ENCODE measurements at regions not wholly inside any gene's neighbourhood (a gene's known extent, or its start where the extent isn't known, plus 50 kb on each side); places are given as distances from the start of the nearest gene placed in this dataset.
"Not testable (repeated sequence)": the region's sequence is repeated elsewhere in the genome, so short reads cannot be mapped to it uniquely, and the experiment has no call there.

DNA sequence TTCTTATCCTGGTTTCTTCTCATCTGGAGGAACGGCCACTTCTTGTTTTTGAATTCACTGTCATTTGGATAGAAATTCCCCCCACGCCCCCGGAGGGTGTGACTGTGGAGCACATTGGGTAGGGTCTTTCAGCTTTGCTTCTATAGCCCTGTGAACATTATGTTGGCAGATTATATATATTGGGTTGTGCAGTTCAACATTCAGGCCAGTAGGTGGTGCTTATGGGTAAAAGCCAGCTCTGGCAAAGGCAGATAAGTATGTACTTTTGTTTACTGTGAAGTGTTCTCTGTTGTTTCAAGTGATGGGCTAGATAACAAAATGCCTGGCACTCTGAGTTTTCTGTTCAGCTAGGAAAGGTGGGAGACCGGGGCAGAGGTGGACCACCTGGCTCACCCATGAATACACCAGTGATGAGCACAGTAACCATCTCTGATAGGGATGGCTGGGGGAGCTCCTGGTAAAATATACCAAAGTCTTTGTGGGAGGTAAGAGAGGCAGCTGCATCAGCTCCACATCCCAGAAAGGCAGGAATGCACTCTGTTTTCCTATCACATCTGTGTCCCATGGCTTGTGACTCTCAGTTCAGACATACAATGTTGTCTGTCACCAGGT, 1348.2 kb upstream of the RAG2 start:
- intact Hi-C loops (cut with micrococcal nuclease) = no loop called here

GRCh38 chr11:37942081-37942480, 1344.0 kb upstream of the RAG2 start:
- intact Hi-C loops (cut with micrococcal nuclease) = no loop called here

GRCh38 chr11:37929100-37929653, 1331.1 kb upstream of the RAG2 start:
- intact Hi-C loops (cut with micrococcal nuclease) = no loop called here

DNA sequence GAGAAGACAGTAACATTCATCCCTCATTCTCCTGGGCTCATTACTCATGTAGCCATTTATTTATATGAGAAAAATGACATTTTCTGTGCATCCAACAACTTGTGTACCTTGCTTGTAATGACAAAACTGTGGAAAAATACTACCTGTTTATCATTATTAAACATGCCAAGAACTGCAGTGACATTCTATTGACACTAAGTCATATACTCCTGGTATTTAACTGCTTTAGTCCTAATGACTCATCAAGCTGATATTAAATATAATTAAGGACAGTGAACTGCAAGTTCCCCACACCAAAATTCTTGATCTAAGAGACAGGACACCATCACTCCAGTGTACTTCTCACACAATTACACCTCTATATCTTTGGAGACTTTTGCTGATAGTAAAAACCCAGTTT, 1328.7 kb upstream of the RAG2 start:
- intact Hi-C loops (cut with micrococcal nuclease) = no loop called here

GRCh38 chr11:37916331-37916730, 1318.3 kb upstream of the RAG2 start:
- intact Hi-C loops (cut with micrococcal nuclease) = no loop called here

GRCh38 chr11:37914859-37915258, 1316.8 kb upstream of the RAG2 start:
- intact Hi-C loops (cut with micrococcal nuclease) = no loop called here

GRCh38 chr11:37908219-37908548, 1310.1 kb upstream of the RAG2 start:
- intact Hi-C loops (cut with micrococcal nuclease) = no loop called here

DNA sequence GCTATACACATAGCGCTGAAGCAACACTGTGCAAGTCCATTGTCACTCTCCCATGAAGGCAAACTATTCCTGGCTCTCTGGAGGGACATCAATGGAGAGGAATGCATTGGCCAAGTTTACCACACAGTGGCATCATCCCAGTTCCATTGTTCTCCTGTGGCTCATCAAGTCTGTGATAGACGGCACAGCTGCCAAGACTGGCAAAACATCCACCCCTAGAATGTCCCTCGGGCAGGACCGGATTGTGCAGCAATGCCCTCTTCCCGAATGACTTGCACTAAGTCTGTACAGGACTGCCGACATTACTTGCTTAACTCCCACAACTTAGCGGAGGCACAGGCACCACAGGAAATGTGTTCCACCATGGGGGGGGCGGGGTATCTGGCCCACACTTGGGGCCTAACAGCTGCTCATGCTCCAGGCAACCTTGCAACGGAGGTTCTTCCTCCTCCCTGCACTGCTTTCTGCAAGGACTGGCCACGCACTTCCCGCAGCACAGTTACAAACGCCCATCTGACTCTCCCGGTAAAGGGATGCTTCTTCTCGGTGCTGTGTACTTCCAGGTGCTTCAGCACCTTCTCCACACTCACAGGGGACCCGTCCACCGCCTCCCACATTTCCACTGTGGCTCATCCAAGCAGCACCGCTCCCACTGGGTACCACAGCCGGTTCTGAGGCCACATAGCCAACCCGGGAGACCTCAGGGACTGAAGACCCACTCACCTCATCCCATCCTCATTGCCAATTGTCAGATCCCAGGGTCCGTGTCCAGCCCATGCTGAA, 1309.6 kb upstream of the RAG2 start:
- intact Hi-C loops (cut with micrococcal nuclease) = no loop called here

DNA sequence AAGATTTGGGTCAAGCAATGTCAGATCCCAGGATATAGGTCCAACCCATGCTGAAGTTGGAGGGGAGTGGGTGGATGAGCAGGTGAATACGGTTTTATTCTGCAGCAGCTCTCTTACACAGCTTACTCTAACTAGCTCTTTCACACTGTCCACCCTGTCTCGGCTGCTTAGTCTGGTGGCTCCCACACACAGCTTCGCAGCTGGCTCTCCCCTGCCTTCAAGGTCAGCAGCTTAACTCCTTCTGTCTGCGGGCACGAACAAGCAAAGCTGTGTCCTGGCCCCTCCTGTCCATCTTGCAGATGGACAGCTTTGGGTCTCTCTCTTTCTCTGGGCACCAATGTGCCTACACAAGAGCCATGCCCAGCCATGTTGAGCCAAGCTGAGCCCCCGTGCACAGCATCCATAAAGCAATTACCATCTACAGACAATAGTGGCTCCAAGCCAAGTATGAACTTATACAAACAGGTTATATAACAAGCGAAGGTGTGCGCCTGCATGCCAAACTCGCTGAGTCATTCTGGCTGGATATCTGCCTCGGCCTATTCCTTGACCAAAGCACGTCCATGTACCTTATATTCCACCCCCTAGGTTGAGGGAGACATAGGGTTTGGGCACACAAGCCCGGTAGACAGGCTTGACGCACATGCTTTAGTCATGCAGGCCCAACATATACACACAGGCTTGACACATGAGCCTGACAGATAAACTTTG, 1307.8 kb upstream of the RAG2 start:
- intact Hi-C loops (cut with micrococcal nuclease) = no loop called here

GRCh38 chr11:37896016-37896415, 1298.0 kb upstream of the RAG2 start:
- intact Hi-C loops (cut with micrococcal nuclease) = no loop called here

- intact Hi-C loops (cut with micrococcal nuclease) = no loop called here
These were observed 1283.7 kb upstream of the RAG2 start for GRCh38 chr11:37881741-37882140.

DNA sequence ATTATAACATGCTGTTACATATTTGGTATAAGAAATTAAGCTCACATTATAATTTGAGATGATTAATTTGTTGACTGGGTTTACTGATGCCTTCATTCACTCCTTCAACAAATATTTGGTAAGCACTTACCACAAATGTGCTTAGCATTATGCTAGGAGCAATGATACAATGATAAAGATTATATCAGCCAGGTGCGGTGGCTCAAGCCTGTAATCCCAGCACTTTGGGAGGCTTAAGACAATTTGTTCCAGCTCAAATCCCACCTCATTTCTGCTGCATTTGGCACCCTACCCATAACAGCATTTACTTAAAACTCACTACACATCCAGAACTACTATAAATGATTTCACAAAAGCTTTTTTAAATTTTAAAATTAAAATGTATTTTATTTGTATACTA, 1263.6 kb upstream of the RAG2 start:
- intact Hi-C loops (cut with micrococcal nuclease) = no loop called here

GRCh38 chr11:37858806-37859537, 1260.9 kb upstream of the RAG2 start:
- intact Hi-C loops (cut with micrococcal nuclease) = not testable (repeated sequence)

GRCh38 chr11:37858398-37858797, 1260.4 kb upstream of the RAG2 start:
- intact Hi-C loops (cut with micrococcal nuclease) = no loop called here

- intact Hi-C loops (cut with micrococcal nuclease) = no loop called here
These were observed 1259.7 kb upstream of the RAG2 start for GRCh38 chr11:37857726-37858125.

DNA sequence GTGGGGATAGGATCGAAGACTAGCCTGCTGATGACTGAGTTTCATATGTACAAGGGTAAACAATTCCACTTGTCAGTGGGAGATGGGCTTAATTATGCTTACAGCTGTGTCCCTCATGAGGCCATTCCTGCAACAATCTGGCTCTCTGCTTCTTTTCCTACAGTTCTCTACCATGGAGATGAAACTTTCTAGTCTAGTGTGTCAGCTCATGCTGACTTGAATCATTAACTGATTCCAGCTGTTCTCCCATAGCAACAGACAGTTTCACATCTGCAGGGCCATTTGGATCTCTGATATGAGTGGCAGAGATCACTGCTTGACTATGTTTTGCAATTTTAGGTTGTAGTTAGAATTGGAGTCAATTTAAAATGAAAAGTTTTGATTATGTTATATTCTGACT, 1251.7 kb upstream of the RAG2 start:
- intact Hi-C loops (cut with micrococcal nuclease) = no loop called here

DNA sequence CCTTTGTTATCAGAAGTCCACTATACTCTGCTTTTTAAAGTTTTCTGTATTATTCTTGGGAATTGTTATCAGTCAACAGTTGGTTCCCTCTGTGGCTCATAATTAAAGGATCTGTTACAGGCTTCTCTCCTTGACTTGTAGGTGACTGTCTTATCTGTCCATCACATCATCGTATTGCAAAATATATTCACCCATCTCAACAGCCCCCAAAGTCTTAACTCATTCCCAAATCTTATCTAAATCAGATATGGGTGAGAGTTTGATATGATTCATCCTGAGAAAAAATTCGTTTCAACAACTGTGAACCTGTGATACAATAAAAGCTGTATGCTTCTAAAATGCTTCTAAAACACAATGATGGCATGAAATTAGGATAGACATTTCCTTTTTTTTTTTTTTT, 1245.6 kb upstream of the RAG2 start:
- intact Hi-C loops (cut with micrococcal nuclease) = no loop called here

DNA sequence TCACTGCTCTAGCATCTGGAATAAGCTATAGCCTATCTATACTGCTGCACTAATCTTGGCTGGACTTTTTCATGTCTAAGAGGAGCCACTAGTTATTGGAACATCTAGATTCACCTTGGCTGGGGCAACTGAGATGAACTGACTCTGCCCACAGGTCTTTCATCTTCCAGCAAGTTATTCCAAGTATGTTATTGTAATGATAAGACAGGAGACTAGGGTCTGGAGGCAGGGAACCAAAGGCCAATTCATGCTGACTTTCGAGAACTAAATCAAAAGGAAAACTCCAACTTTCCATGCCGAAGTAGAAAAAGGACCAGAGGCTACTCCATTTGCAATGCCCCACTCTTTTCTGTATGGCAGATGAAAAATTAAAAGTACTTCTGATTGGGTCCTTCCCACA, 1243.0 kb upstream of the RAG2 start:
- intact Hi-C loops (cut with micrococcal nuclease) = no loop called here

DNA sequence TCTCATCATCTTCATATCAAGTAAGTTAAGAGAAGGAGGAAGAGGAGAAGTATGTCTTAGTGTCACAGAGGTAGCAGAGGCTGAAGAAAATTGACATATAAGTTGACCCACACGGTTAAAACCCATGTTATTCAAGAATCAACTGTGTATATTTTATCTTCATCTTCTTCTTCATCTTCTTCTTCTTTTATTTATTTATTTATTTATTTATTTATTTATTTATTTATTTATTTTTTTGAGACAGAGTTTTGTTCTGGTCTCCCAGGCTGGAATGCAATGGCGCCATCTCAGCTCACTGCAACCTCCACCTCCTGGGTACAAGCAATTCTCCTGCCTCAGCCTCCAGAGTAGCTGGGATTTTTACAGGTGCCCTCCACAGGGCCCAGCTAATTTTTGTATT, 1242.3 kb upstream of the RAG2 start:
- intact Hi-C loops (cut with micrococcal nuclease) = not testable (repeated sequence)

DNA sequence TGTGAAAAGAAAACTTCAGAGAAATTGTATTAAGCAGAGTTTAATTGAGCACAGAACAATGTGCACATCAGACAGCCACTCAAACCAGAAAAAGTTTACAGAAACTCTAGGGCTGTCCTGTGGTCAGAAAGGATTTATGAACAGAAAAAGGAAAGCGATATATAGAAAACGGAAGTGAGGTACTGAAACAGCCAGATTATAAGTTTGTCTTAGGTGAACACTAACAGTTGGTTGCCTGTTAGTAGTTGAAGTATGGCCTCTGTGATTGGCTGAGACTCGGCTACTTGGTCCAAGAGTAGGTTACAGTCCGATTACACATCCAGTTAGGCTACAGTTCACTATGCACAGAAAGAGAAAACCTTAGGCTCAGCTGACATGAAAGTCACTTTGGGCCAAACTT, 1232.5 kb upstream of the RAG2 start:
- intact Hi-C loops (cut with micrococcal nuclease) = no loop called here

GRCh38 chr11:37817727-37818270, 1219.8 kb upstream of the RAG2 start:
- intact Hi-C loops (cut with micrococcal nuclease) = no loop called here

Measured in T-helper 2 cell treated with Interferon-gamma antibody and Interleukin-4, amounts not matched to agents 100 ng/mL and 5 ng/mL, for 36 hours (primary cell).